ACC112 (cell line): ENCODE measurements at regions not wholly inside any gene's neighbourhood (a gene's known extent, or its start where the extent isn't known, plus 50 kb on each side); places are given as distances from the start of the nearest gene placed in this dataset.

Experiments
- H2AFZ ChIP-seq: fragments of 200-600 bp; sonication (generic); one replicate; pipeline ENCODE4 v1.6.0; 2017; ENCODE audit warnings: antibody characterized with exemption, low read length; ENCODE audit not compliant: unreplicated experiment
- H3K27ac ChIP-seq: fragments of 200-600 bp; sonication (generic); 2 replicates; pipeline ENCODE4 v1.5.1; 2014; ENCODE audit warnings: low read depth, mild to moderate bottlenecking, antibody characterized with exemption, low read length, moderate library complexity
- H3K27me3 ChIP-seq: fragments of 200-600 bp; sonication (generic); 2 replicates; pipeline ENCODE4 v1.6.1; 2014; ENCODE audit warnings: mild to moderate bottlenecking, antibody characterized with exemption, low read length, moderate library complexity, mixed read lengths; ENCODE audit not compliant: insufficient read depth
- H3K36me3 ChIP-seq: fragments of 200-600 bp; sonication (generic); 2 replicates; pipeline ENCODE4 v1.6.1; 2016; ENCODE audit warnings: mild to moderate bottlenecking, antibody characterized with exemption, low read length, moderate library complexity, mixed read lengths; ENCODE audit not compliant: insufficient read depth
- H3K4me1 ChIP-seq: fragments of 200-600 bp; sonication (generic); one replicate; pipeline ENCODE4 v1.6.1; 2016; ENCODE audit warnings: low read length, mixed read lengths; ENCODE audit not compliant: insufficient read depth, unreplicated experiment, control insufficient read depth
- H3K4me3 ChIP-seq: fragments of 200-600 bp; sonication (generic); 2 replicates; pipeline ENCODE4 v1.5.1; 2014; ENCODE audit warnings: mild to moderate bottlenecking, low read depth, low read length
- H3K79me2 ChIP-seq: fragments of 200-600 bp; sonication (generic); one replicate; pipeline ENCODE4 v1.6.0; 2016; ENCODE audit warnings: low read length; ENCODE audit not compliant: control insufficient read depth, unreplicated experiment, insufficient read depth

GRCh38 chr9:21688108-21689102 lies 114.0 kb upstream of the MTAP start:
- Histone ChIP-seq H3K79me2 (peaks cover 17% of the 10 kb centered on the region), H3K27me3 (no peaks in the 10 kb centered on the region), H3K36me3 (no peaks in the 10 kb centered on the region), H3K4me3 (peak overlapping the region; percentile 55), H2AFZ (peak overlapping the region; percentile 19), H3K27ac (peak overlapping the region; percentile 98), H3K4me1 (peaks cover 67% of the 10 kb centered on the region)

- no peaks in the 10 kb centered on the region for H3K36me3 ChIP-seq
- peak overlapping the region; percentile 55; the same call in 1 of the 2 replicates for H3K4me3 ChIP-seq
- peak overlapping the region; percentile 98 for H3K27ac ChIP-seq
- peaks cover 53% of the 10 kb centered on the region for H3K4me1 ChIP-seq
- H3K27me3 ChIP-seq, result no peaks in the 10 kb centered on the region
- H3K79me2 ChIP-seq, result peaks cover 17% of the 10 kb centered on the region
- H2AFZ ChIP-seq, result no peak overlapping the region
Observed at GRCh38 chr9:21689854-21690253, 112.6 kb upstream of the MTAP start.

DNA sequence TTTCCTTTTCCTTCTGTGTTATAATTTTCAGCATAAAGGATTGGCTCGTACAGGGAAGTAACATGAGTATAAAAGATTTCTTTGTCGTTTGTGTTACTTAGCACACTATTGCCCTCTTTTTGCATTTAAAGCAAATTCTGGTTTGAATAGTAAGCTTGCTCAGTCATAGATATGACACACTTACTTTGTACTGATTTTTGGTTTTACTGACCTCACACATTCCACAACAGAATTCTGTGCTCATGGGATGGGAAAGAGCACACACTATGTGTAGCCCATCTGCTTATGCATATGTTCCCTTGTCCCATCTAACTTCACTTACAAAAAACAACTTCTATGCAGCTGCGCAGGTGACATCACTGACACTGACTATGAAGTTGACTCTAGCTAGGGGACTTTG lies 111.9 kb upstream of the MTAP start:
- Histone ChIP-seq H3K79me2 (peaks cover 13% of the 10 kb centered on the region), H3K27me3 (no peaks in the 10 kb centered on the region), H2AFZ (no peak overlapping the region), H3K4me1 (peaks cover 46% of the 10 kb centered on the region), H3K36me3 (no peaks in the 10 kb centered on the region), H3K4me3 (no peak overlapping the region), H3K27ac (peak overlapping the region; percentile 98)

GRCh38 chr9:21692390-21692789 lies 110.0 kb upstream of the MTAP start:
- H3K27me3 ChIP-seq, result no peaks in the 10 kb centered on the region
- no peak overlapping the region for H3K27ac ChIP-seq
- no peak overlapping the region for H3K4me3 ChIP-seq
- H3K79me2 ChIP-seq, result peaks cover 4% of the 10 kb centered on the region
- H3K4me1 ChIP-seq, result peaks cover 28% of the 10 kb centered on the region
- no peaks in the 10 kb centered on the region for H3K36me3 ChIP-seq
- H2AFZ ChIP-seq, result no peak overlapping the region

DNA sequence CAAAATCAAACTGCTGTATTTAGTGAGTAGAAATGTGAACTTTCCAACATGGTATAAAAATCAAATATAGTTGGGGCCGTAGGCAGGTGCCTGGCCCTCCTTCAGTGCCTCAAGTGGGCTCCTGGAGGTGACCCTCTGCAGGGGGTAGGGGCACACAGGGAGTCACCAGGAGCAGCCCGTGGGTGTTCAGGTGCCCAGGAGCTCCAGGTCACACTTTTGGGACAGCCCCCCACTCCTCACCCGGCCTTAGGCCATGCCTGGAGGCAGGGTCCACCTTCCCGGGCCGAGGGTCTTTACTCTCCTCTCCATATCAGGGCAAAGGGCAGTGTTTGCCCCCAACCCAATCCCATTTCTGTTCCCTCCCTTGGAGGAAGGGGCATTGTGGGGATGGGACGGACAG lies 108.0 kb upstream of the MTAP start:
- Histone ChIP-seq H3K27me3 (no peaks in the 10 kb centered on the region), H2AFZ (no peak overlapping the region), H3K27ac (no peak overlapping the region), H3K79me2 (peaks cover 2% of the 10 kb centered on the region), H3K4me3 (no peak overlapping the region), H3K4me1 (peaks cover 14% of the 10 kb centered on the region), H3K36me3 (no peaks in the 10 kb centered on the region)

DNA sequence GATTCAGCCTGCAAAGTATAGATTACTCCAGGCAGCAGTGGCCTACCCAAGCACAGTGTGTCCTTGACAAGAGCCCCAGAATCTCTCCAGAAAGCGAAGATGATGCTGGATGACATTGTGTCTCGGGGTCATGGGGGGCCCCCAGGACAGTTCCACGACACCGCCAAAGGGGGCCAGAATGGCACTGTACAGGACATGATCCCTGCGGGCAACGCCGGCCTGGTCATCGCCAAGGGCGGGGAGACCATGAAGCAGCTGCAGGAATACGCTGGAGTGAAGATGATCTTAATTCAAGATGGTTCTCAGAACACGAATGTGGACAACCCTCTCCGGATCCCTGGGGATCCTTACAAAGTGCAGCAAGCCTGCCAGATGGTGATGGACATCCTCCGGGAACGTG lies 107.0 kb upstream of the MTAP start:
- H3K4me3 ChIP-seq, result no peak overlapping the region
- no peaks in the 10 kb centered on the region for H3K36me3 ChIP-seq
- no peak overlapping the region for H2AFZ ChIP-seq
- peaks cover 5% of the 10 kb centered on the region for H3K4me1 ChIP-seq
- H3K79me2 ChIP-seq, result no peaks in the 10 kb centered on the region
- H3K27ac ChIP-seq, result no peak overlapping the region
- no peaks in the 10 kb centered on the region for H3K27me3 ChIP-seq

- Histone ChIP-seq H3K27me3 (no peaks in the 10 kb centered on the region), H2AFZ (no peak overlapping the region), H3K36me3 (no peaks in the 10 kb centered on the region), H3K4me3 (no peak overlapping the region), H3K27ac (no peak overlapping the region), H3K4me1 (peaks cover 1% of the 10 kb centered on the region), H3K79me2 (no peaks in the 10 kb centered on the region)
Observed at GRCh38 chr9:21695874-21696341, 106.5 kb upstream of the MTAP start.

GRCh38 chr9:21696411-21696871 lies 106.0 kb upstream of the MTAP start:
- H3K27ac ChIP-seq, result no peak overlapping the region
- no peaks in the 10 kb centered on the region for H3K79me2 ChIP-seq
- H2AFZ ChIP-seq, result no peak overlapping the region
- H3K27me3 ChIP-seq, result no peaks in the 10 kb centered on the region
- no peaks in the 10 kb centered on the region for H3K36me3 ChIP-seq
- no peak overlapping the region for H3K4me3 ChIP-seq
- H3K4me1 ChIP-seq, result peaks cover 6% of the 10 kb centered on the region

- Histone ChIP-seq H3K36me3 (no peaks in the 10 kb centered on the region), H2AFZ (peak overlapping the region; percentile 33), H3K79me2 (no peaks in the 10 kb centered on the region), H3K4me1 (peaks cover 19% of the 10 kb centered on the region), H3K27ac (no peak overlapping the region), H3K4me3 (no peak overlapping the region), H3K27me3 (no peaks in the 10 kb centered on the region)
Observed at GRCh38 chr9:21708260-21708711, 94.2 kb upstream of the MTAP start.

- Histone ChIP-seq H3K36me3 (no peaks in the 10 kb centered on the region), H3K27ac (no peak overlapping the region), H3K27me3 (no peaks in the 10 kb centered on the region), H2AFZ (peak overlapping the region; percentile 33), H3K4me1 (peaks cover 19% of the 10 kb centered on the region), H3K4me3 (no peak overlapping the region), H3K79me2 (no peaks in the 10 kb centered on the region)
Observed at GRCh38 chr9:21708856-21709255, 93.6 kb upstream of the MTAP start.
